OCI-LY7 (cell line): ENCODE measurements at regions not wholly inside any gene's neighbourhood (a gene's known extent, or its start where the extent isn't known, plus 50 kb on each side); places are given as distances from the start of the nearest gene placed in this dataset.

Experiments used
- BruUV-seq: library from RNA; stranded (reverse); fragments of 400-500 nt; replicated peaks from 2 replicates; lab custom pipeline; 2021; lab: Mats Ljungman, UMichigan
- CTCF ChIA-PET: fragments of 300-600 bp; sonication (Branson Sonifier 250); formaldehyde crosslinking; loops from one replicate; lab custom pipeline; 2022; ENCODE audit warnings: antibody characterized with exemption; ENCODE audit not compliant: unreplicated experiment; lab: Charles Lee
- POLR2A ChIA-PET: fragments of 300-600 bp; sonication (Branson Sonifier 250); formaldehyde crosslinking; loops from one replicate; lab custom pipeline; 2022; ENCODE audit warnings: antibody characterized with exemption; lab: Charles Lee
- DNase-seq: peaks from one replicate; pipeline ENCODE4 v3.0.0-alpha.2; 2015; ENCODE audit warnings: low spot score
- H2AFZ ChIP-seq: fragments of 200-600 bp; sonication (generic), shearing (Covaris generic); 2 replicates; pipeline ENCODE4 v1.6.1; 2014; ENCODE audit warnings: mild to moderate bottlenecking, antibody characterized with exemption, low read length, moderate library complexity
- H3K27ac ChIP-seq: fragments of 200-600 bp; sonication (generic); 2 replicates; pipeline ENCODE4 v1.5.1; 2014; ENCODE audit warnings: mixed run types, low read depth, mild to moderate bottlenecking, moderate library complexity, low read length, inconsistent platforms; ENCODE audit not compliant: poor library complexity, severe bottlenecking
- H3K36me3 ChIP-seq: fragments of 200-600 bp; sonication (generic); 2 replicates; pipeline ENCODE4 v1.6.1; 2014; ENCODE audit warnings: mild to moderate bottlenecking, antibody characterized with exemption, low read length, moderate library complexity, mixed read lengths; ENCODE audit not compliant: insufficient read depth
- H3K4me1 ChIP-seq: fragments of 200-600 bp; sonication (generic); 2 replicates; pipeline ENCODE4 v1.5.1; 2014; ENCODE audit warnings: mild to moderate bottlenecking, low read length; ENCODE audit not compliant: insufficient read depth, poor library complexity, severe bottlenecking
- H3K4me2 ChIP-seq: fragments of 200-600 bp; sonication (generic); 2 replicates; pipeline ENCODE4 v1.6.1; 2014; ENCODE audit warnings: mild to moderate bottlenecking, low read length
- H3K4me3 ChIP-seq: fragments of 200-600 bp; sonication (generic); 2 replicates; pipeline ENCODE4 v1.5.1; 2014; ENCODE audit warnings: mild to moderate bottlenecking, low read depth, low read length; ENCODE audit not compliant: poor library complexity, severe bottlenecking
- H3K79me2 ChIP-seq: fragments of 200-600 bp; sonication (generic); 2 replicates; pipeline ENCODE4 v1.6.1; 2016; ENCODE audit warnings: low read depth, mild to moderate bottlenecking, low read length, moderate library complexity, mixed read lengths; ENCODE audit not compliant: insufficient read depth
- H3K9me2 ChIP-seq: fragments of 200-600 bp; sonication (generic); 2 replicates; pipeline ENCODE4 v1.6.1; 2016; ENCODE audit warnings: mild to moderate bottlenecking, low read length, mixed read lengths; ENCODE audit not compliant: insufficient read depth
- H3K9me3 ChIP-seq: fragments of 200-600 bp; sonication (generic); 2 replicates; pipeline ENCODE4 v1.6.1; 2014; ENCODE audit warnings: mild to moderate bottlenecking, mixed run types, low read length, mixed read lengths
- H4K20me1 ChIP-seq: fragments of 200-600 bp; sonication (generic); 2 replicates; pipeline ENCODE4 v1.6.1; 2014; ENCODE audit warnings: mild to moderate bottlenecking, antibody characterized with exemption, low read length, moderate library complexity, mixed read lengths; ENCODE audit not compliant: insufficient read depth
- EZH2phosphoT487 ChIP-seq: fragments of 200-600 bp; sonication (generic); IDR thresholded peaks from 2 replicates; pipeline ENCODE4 v1.6.1; 2018; ENCODE audit warnings: low read depth, borderline replicate concordance, mild to moderate bottlenecking, mixed run types, antibody characterized with exemption, low read length, moderate library complexity, mixed read lengths
- intact Hi-C: fragments of 100-400 bp; cut with micrococcal nuclease; formaldehyde crosslinking; loops from one replicate; pipeline ENCODE4 v1.10.0; 2022; ENCODE audit not compliant: unreplicated experiment
- TF ChIP-seq, protein P1 (sequence below): fragments of 200-600 bp; sonication (generic); conservative IDR thresholded peaks from 2 replicates; pipeline ENCODE4 v1.5.1; 2014; ENCODE audit warnings: mild to moderate bottlenecking, antibody characterized with exemption, low read length, moderate library complexity, mixed read lengths

DNA sequence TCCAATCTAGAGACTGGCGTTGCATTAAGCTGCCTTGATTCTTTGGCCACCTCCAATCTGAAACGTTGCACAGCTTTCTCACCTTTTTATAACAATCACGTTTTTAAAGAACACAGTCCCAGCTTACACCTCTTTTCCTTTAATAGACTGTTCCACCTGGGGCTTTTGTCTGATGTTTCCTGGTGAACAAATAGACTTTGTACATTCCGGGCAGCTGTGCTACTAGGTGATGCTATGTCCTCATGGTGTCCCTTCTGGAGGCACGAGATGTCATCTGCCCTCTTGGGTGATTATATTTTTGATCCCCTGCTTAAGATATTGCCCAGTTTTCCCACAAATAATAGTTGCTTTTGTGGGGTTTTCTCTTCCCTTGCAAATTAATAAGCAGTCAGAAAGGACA is 225.5 kb downstream of the SOX9 start:
- H3K9me3 ChIP-seq: no peaks in the 10 kb centered on the region
- H3K79me2 ChIP-seq: no peaks in the 10 kb centered on the region
- H3K4me3 ChIP-seq: no peak overlapping the region
- no peak overlapping the region for H3K4me2 ChIP-seq
- TF ChIP-seq EZH2phosphoT487: no peak
- TF ChIP-seq, protein P1, sequence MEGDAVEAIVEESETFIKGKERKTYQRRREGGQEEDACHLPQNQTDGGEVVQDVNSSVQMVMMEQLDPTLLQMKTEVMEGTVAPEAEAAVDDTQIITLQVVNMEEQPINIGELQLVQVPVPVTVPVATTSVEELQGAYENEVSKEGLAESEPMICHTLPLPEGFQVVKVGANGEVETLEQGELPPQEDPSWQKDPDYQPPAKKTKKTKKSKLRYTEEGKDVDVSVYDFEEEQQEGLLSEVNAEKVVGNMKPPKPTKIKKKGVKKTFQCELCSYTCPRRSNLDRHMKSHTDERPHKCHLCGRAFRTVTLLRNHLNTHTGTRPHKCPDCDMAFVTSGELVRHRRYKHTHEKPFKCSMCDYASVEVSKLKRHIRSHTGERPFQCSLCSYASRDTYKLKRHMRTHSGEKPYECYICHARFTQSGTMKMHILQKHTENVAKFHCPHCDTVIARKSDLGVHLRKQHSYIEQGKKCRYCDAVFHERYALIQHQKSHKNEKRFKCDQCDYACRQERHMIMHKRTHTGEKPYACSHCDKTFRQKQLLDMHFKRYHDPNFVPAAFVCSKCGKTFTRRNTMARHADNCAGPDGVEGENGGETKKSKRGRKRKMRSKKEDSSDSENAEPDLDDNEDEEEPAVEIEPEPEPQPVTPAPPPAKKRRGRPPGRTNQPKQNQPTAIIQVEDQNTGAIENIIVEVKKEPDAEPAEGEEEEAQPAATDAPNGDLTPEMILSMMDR: no peak
- BruUV-seq: no TSS peak
- no peak overlapping the region for H3K27ac ChIP-seq
- no peaks in the 10 kb centered on the region for H3K4me1 ChIP-seq
- POLR2A ChIA-PET: interaction anchor here (0.7 kb wide), 1 partner anchor 1957 kb away, joined by 4 read pairs; no protein-coding TSS in a partner anchor
- no peak overlapping the region for H2AFZ ChIP-seq
- no peak for DNase-seq
- CTCF ChIA-PET: no interaction called here
- intact Hi-C loops: no loop called here
- no peaks in the 10 kb centered on the region for H4K20me1 ChIP-seq
- no peaks in the 10 kb centered on the region for H3K9me2 ChIP-seq
- no peaks in the 10 kb centered on the region for H3K36me3 ChIP-seq

DNA sequence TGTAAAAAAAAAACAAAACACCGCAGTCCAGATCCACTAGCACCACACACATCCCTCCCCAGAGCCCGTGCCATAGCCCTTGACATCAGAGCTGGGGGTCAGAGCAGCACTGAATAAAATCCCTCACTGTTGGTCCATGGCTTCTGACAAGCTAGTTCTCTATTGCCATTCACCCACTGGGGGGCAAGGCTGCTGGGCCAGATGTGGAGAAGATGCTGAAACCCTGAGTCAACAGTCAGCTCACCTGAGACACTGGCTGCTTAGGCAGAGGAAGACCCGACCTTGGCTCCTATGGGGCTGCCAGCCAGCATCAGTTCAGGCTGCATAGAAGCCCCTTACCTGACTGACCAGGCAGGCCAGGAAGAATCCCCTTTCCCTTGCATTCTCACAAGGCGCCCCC is 228.2 kb downstream of the SOX9 start:
- no peak for DNase-seq
- Histone ChIP-seq H3K9me2 (no peaks in the 10 kb centered on the region), H3K27ac (no peak overlapping the region), H3K4me1 (no peaks in the 10 kb centered on the region), H3K9me3 (no peaks in the 10 kb centered on the region), H3K36me3 (no peaks in the 10 kb centered on the region), H4K20me1 (no peaks in the 10 kb centered on the region), H3K4me3 (no peak overlapping the region), H3K4me2 (no peak overlapping the region), H3K79me2 (no peaks in the 10 kb centered on the region), H2AFZ (no peak overlapping the region)
- ChIA-PET CTCF (no interaction called here), POLR2A (interaction anchor here (0.7 kb wide), 1 partner anchor 18 kb away, joined by 3 read pairs; no protein-coding TSS in a partner anchor)
- no TSS peak for BruUV-seq
- intact Hi-C loops: no loop called here
- TF ChIP-seq EZH2phosphoT487: no peak
- TF ChIP-seq, protein P1: no peak

DNA sequence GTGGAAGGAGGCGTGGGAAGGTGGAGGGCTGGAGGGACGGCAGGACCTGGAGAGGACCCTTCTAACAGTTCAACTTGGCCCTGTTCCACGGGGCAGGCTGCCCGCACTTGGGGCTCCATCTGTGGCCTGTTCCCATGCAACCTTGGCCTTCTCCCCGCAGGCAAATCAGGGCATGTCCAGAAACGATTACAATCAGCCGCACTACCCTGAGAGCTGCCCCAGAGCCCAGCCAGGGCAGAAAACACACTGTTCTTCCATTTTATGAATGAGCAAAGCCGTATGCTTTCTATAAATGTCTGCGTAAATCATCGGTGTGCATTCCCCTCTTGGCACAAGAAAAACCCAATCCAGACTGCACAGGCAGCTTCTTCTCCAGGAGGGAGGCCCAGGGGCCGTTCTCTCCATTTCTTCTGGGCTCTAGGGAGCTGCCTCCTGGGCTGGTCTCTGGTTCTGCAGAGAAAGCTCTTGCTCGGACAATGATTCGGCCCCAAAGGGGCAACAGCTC is 228.7 kb downstream of the SOX9 start:
- Histone ChIP-seq H2AFZ (no peak overlapping the region), H3K9me2 (no peaks in the 10 kb centered on the region), H3K79me2 (no peaks in the 10 kb centered on the region), H3K4me2 (no peak overlapping the region), H3K9me3 (no peaks in the 10 kb centered on the region), H3K27ac (no peak overlapping the region), H3K4me3 (no peak overlapping the region), H4K20me1 (no peaks in the 10 kb centered on the region), H3K36me3 (no peaks in the 10 kb centered on the region), H3K4me1 (no peaks in the 10 kb centered on the region)
- CTCF ChIA-PET: no interaction called here
- DNase-seq: no peak
- POLR2A ChIA-PET: no interaction called here
- no TSS peak for BruUV-seq
- intact Hi-C loops: no loop called here
- TF ChIP-seq, protein P1: no peak
- TF ChIP-seq EZH2phosphoT487: no peak
